ENCODE measurements at regions not wholly inside any gene's neighbourhood (a gene's known extent, or its start where the extent isn't known, plus 50 kb on each side); places are given as distances from the start of the nearest gene placed in this dataset.

GRCh38 chr13:65631078-65631477, 1599.1 kb downstream of the PCDH9 start (continued):
- TF ChIP-seq CREB3 (CRISPR knock-in tag; IDR thresholded peaks at IDR 0.05) = no peak

DNA sequence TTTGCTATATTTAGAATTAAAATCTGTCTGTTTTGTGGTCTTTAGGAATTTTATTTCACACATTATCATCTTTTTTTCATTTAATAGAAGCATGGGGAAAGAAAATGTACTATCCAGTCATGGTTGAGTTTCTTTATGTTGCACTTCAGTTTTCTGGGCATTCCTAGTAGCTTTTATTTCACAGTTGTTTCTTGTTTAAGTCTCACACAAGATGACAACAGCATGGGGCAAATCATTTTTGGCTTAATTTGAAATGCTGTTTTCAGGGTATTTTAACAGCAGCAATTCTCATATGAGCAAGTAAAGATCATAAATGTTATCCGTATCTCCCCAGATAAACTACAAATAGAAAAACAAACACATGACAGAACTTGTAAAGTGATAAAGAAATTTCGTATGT, 1600.2 kb downstream of the PCDH9 start:
- H2AFZ ChIP-seq (ENCODE audit: low read length) = no peak overlapping the region
- H3K4me2 ChIP-seq (ENCODE audit: low read depth, low read length) = no peak overlapping the region
- WGBS (ENCODE audit: low lambda C conversion rate) = 21% methylated on average over 2 of the region's 2 CpGs
- DNase-seq (ENCODE audit: low spot score) (no peak), ATAC-seq (no peak), FAIRE-seq (no peak)
- H3K27ac ChIP-seq (ENCODE audit: extremely low read length, insufficient read depth, low read length) = no peak overlapping the region
- H3K9me3 ChIP-seq (ENCODE audit: low read length) = no peaks in the 10 kb centered on the region
- intact Hi-C loops (cut with micrococcal nuclease; ENCODE audit: unreplicated experiment) (no loop called here), in situ Hi-C loops (cut with HindIII; ENCODE audit: extremely low pct_ligation_motif_present, low pct_unique_long_range_greater_than_20kb) (loop anchor here (25.0 kb wide), 2 partner anchors 1168 to 1607 kb away; partner anchors contain the start of gene PCDH9)
- H3K4me1 ChIP-seq (ENCODE audit: insufficient read depth, low read length) = no peaks in the 10 kb centered on the region
- no peak overlapping the region for H3K4me3 ChIP-seq (replicated peaks in 1 of 3; ENCODE audit: insufficient read depth in 1 of 3, low read depth in 2 of 3, low read length in 3 of 3)
- H3K79me2 ChIP-seq (ENCODE audit: insufficient read depth, low read length) = no peaks in the 10 kb centered on the region
- H3K36me3 ChIP-seq (replicated peaks in 1 of 2; ENCODE audit: control insufficient read depth in 1 of 2, insufficient read depth in 2 of 2, low read length in 2 of 2) = no peaks in the 10 kb centered on the region
- BruUV-seq (replicated peaks) = no TSS peak
- no peak for TF ChIP-seq HDAC2 (CRISPR knock-in tag; IDR thresholded peaks at IDR 0.05)
- no peak for TF ChIP-seq SKIL (CRISPR knock-in tag; IDR thresholded peaks at IDR 0.05; ENCODE audit: borderline replicate concordance)
- TF ChIP-seq NAIF1 (CRISPR knock-in tag; IDR thresholded peaks at IDR 0.05; ENCODE audit: borderline replicate concordance) = no peak
- TF ChIP-seq ZNF326 (CRISPR knock-in tag; IDR thresholded peaks at IDR 0.05; ENCODE audit: borderline replicate concordance) = no peak
- no peak for TF ChIP-seq THAP11 (CRISPR knock-in tag; IDR thresholded peaks at IDR 0.05)
- no peak for TF ChIP-seq ZNF549 (CRISPR knock-in tag; IDR thresholded peaks at IDR 0.05)
- TF ChIP-seq, protein P1, sequence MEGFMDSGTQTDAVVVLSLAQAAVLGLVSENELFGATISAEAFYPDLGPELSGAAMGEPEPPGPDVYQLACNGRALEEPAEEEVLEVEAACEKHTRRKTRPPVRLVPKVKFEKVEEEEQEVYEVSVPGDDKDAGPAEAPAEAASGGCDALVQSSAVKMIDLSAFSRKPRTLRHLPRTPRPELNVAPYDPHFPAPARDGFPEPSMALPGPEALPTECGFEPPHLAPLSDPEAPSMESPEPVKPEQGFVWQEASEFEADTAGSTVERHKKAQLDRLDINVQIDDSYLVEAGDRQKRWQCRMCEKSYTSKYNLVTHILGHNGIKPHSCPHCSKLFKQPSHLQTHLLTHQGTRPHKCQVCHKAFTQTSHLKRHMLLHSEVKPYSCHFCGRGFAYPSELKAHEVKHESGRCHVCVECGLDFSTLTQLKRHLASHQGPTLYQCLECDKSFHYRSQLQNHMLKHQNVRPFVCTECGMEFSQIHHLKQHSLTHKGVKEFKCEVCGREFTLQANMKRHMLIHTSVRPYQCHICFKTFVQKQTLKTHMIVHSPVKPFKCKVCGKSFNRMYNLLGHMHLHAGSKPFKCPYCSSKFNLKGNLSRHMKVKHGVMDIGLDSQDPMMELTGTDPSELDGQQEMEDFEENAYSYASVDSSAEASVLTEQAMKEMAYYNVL (CRISPR knock-in tag; IDR thresholded peaks at IDR 0.05; ENCODE audit: borderline replicate concordance) = no peak
- no peak for TF ChIP-seq ZNF615 (CRISPR knock-in tag; IDR thresholded peaks at IDR 0.05; ENCODE audit: borderline replicate concordance)
- TF ChIP-seq ZNF747 (CRISPR knock-in tag; IDR thresholded peaks at IDR 0.05; ENCODE audit: borderline replicate concordance) = no peak
- TF ChIP-seq ZFY (CRISPR knock-in tag; IDR thresholded peaks at IDR 0.05) = no peak
- no peaks in the 10 kb centered on the region for H3K27me3 ChIP-seq (ENCODE audit: control insufficient read depth in 1 of 2, insufficient read depth in 2 of 2, low read length in 2 of 2)
- H4K20me1 ChIP-seq (ENCODE audit: insufficient read depth, low read length) = no peaks in the 10 kb centered on the region
- H3K9ac ChIP-seq (ENCODE audit: insufficient read depth, low read depth, low read length) = no peak overlapping the region
- POLR2A ChIA-PET = no interaction called here
- CTCF ChIA-PET (ENCODE audit: low intra/inter-chr PET ratio, low total read pairs) = no interaction called here
